ENCODE measurements at regions not wholly inside any gene's neighbourhood (a gene's known extent, or its start where the extent isn't known, plus 50 kb on each side); places are given as distances from the start of the nearest gene placed in this dataset.

GRCh38 chr12:132379576-132379975 is 50.2 kb upstream of the GALNT9 start:
- peaks cover 77% of the 10 kb centered on the region for H3K27me3 ChIP-seq
- no peak for TF ChIP-seq CTCF (IDR thresholded peaks at IDR 0.05; ENCODE audit: low read depth, low read length)
- DNase-seq (ENCODE audit: low read depth in 1 of 2, low spot score in 1 of 2) = no peak
- H3K36me3 ChIP-seq = no peaks in the 10 kb centered on the region
- H3K9me3 ChIP-seq (ENCODE audit: low read depth) = no peaks in the 10 kb centered on the region
- no peak overlapping the region for H3K27ac ChIP-seq
- no peaks in the 10 kb centered on the region for H3K4me1 ChIP-seq (ENCODE audit: low read depth)
- H3K4me3 ChIP-seq = no peak overlapping the region

All from cardiac muscle cell (in vitro differentiated cells and primary cell).